Astrocyte of the cerebellum (primary cell): ENCODE measurements at regions not wholly inside any gene's neighbourhood (a gene's known extent, or its start where the extent isn't known, plus 50 kb on each side); places are given as distances from the start of the nearest gene placed in this dataset.
A peak's percentile ranks its signal among the peaks of the same experiment; 100 is the strongest.

Source experiments
- DNase-seq: peaks from one replicate; pipeline ENCODE4 v3.0.0-alpha.2; 2011; ENCODE audit warnings: low read depth
- H3K4me3 ChIP-seq: 2 replicates; pipeline ENCODE4 v1.5.1; 2011; ENCODE audit warnings: mild to moderate bottlenecking, low read depth, low read length, moderate library complexity
- in situ Hi-C: cut with HindIII; loops from 2 replicates; pipeline ENCODE4 v1.10.0; 2017; ENCODE audit warnings: low sequenced_read_pairs
- TF ChIP-seq, protein P1 (sequence below): IDR thresholded peaks from 2 replicates; pipeline ENCODE4 v1.5.1; 2012; ENCODE audit warnings: low read length, low read depth, moderate library complexity, mild to moderate bottlenecking; ENCODE audit errors: missing control alignments

GRCh38 chr5:101431201-101431600 lies 528.1 kb upstream of the ST8SIA4 start:
- in situ Hi-C loops: no loop called here
- no peak overlapping the region for H3K4me3 ChIP-seq
- TF ChIP-seq, protein P1, sequence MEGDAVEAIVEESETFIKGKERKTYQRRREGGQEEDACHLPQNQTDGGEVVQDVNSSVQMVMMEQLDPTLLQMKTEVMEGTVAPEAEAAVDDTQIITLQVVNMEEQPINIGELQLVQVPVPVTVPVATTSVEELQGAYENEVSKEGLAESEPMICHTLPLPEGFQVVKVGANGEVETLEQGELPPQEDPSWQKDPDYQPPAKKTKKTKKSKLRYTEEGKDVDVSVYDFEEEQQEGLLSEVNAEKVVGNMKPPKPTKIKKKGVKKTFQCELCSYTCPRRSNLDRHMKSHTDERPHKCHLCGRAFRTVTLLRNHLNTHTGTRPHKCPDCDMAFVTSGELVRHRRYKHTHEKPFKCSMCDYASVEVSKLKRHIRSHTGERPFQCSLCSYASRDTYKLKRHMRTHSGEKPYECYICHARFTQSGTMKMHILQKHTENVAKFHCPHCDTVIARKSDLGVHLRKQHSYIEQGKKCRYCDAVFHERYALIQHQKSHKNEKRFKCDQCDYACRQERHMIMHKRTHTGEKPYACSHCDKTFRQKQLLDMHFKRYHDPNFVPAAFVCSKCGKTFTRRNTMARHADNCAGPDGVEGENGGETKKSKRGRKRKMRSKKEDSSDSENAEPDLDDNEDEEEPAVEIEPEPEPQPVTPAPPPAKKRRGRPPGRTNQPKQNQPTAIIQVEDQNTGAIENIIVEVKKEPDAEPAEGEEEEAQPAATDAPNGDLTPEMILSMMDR: no peak
- DNase-seq: no peak

DNA sequence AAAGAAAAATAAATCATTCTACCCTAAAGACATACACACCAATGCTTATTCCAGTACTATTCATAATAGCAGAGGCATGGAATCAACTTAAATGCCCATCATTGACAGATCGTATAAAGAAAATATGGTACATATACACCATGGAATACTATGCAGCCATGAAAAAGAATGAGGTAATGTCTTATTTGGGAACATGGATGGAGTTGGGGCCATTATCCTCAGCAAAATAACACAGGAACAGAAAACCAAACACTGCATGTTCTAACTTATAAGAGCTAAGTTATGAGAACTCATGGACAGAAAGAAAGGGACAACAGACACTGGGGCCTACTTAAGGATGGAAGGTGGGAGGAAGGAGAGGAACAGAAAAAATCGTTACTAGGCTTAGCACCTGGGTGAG lies 527.5 kb upstream of the ST8SIA4 start:
- H3K4me3 ChIP-seq: no peak overlapping the region
- TF ChIP-seq, protein P1: no peak
- in situ Hi-C loops: no loop called here
- no peak for DNase-seq

- no peak for DNase-seq
- no peak overlapping the region for H3K4me3 ChIP-seq
- TF ChIP-seq, protein P1: no peak
- in situ Hi-C loops: no loop called here
Measured at GRCh38 chr5:101429241-101429640, 526.2 kb upstream of the ST8SIA4 start.

GRCh38 chr5:101425339-101425859 lies 522.3 kb upstream of the ST8SIA4 start:
- no peak overlapping the region for H3K4me3 ChIP-seq
- TF ChIP-seq, protein P1: no peak
- in situ Hi-C loops: no loop called here
- DNase-seq: no peak

GRCh38 chr5:101424530-101425175 lies 521.6 kb upstream of the ST8SIA4 start:
- in situ Hi-C loops: no loop called here
- no peak overlapping the region for H3K4me3 ChIP-seq
- DNase-seq: peak; percentile 36
- TF ChIP-seq, protein P1: no peak

GRCh38 chr5:101418713-101419118 lies 515.6 kb upstream of the ST8SIA4 start:
- H3K4me3 ChIP-seq: no peak overlapping the region
- TF ChIP-seq, protein P1: no peak
- in situ Hi-C loops: no loop called here
- DNase-seq: no peak

GRCh38 chr5:101404531-101404930 lies 501.4 kb upstream of the ST8SIA4 start:
- no peak for DNase-seq
- TF ChIP-seq, protein P1: no peak
- in situ Hi-C loops: no loop called here
- no peak overlapping the region for H3K4me3 ChIP-seq
